ENCODE measurements at regions not wholly inside any gene's neighbourhood (a gene's known extent, or its start where the extent isn't known, plus 50 kb on each side); places are given as distances from the start of the nearest gene placed in this dataset.

GRCh38 chr12:132389526-132390286, 60.3 kb upstream of the GALNT9 start:
- Histone ChIP-seq H3K36me3 (ENCODE audit: control insufficient read depth, insufficient read depth, low read length) (no peaks in the 10 kb centered on the region), H3K27me3 (ENCODE audit: control insufficient read depth, insufficient read depth, low read length) (peaks cover 42% of the 10 kb centered on the region), H3K4me3 (ENCODE audit: low read depth, low read length) (no peak overlapping the region)
- DNase-seq (ENCODE audit: low read depth): no peak
- no peak for TF ChIP-seq CTCF (IDR thresholded peaks at IDR 0.05; ENCODE audit: insufficient read depth, low read length, poor library complexity, severe bottlenecking)

DNA sequence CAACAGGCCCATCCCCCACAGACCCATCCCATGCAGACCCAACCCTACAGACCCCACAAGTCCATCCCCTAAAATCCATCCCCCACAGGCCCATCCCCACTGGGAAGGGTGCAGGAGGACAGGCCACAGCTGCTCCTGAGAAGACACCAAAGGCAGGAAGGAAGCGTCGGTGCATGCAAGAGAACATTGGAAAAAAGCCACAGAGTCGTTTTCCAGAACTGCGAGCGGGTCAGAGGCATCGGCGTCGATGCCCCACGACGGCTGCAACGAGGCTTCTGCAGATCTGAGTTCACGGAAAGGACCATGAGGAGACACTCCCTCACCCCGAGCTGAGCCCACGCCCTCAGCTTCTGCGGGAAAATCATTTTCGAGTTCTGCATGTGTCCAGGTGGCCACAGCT, 59.6 kb upstream of the GALNT9 start:
- no peak overlapping the region for H3K4me3 ChIP-seq (ENCODE audit: low read depth, low read length)
- no peaks in the 10 kb centered on the region for H3K36me3 ChIP-seq (ENCODE audit: control insufficient read depth, insufficient read depth, low read length)
- H3K27me3 ChIP-seq (ENCODE audit: control insufficient read depth, insufficient read depth, low read length): peaks cover 42% of the 10 kb centered on the region
- no peak for TF ChIP-seq CTCF (IDR thresholded peaks at IDR 0.05; ENCODE audit: insufficient read depth, low read length, poor library complexity, severe bottlenecking)
- no peak for DNase-seq (ENCODE audit: low read depth)

- TF ChIP-seq CTCF (IDR thresholded peaks at IDR 0.05; ENCODE audit: insufficient read depth, low read length, poor library complexity, severe bottlenecking): no peak
These were observed 59.1 kb upstream of the GALNT9 start for GRCh38 chr12:132388379-132389015.

DNA sequence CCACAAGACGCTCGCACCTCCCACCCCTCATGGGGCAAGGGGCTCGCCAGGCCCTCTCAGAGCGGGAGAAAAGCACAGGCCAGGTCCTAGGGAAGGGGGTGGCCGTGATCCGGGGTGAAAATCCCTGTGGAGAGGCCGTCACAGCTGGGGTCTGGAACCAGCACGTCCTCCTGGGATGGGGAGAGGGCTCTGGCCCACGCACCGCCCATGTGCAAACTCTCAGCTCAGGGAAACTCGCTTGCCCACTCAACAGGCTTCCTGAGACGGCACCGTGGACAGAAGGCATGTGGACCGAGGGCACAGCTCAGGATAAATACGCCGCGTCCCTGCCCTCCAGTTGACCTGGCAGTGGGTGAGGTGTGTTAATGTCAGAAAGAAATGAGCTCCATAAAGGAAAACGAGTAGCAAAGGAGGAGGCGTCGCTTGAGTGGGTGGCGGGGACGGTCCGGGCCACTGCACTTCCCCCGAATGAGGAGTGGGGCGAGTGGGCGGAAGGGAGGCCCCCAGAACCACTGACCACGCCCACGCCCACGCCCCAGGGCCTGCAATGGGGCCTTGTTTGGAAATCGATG, 57.6 kb upstream of the GALNT9 start:
- Histone ChIP-seq H3K36me3 (ENCODE audit: control insufficient read depth, insufficient read depth, low read length) (no peaks in the 10 kb centered on the region), H3K4me3 (ENCODE audit: low read depth, low read length) (no peak overlapping the region), H3K27me3 (ENCODE audit: control insufficient read depth, insufficient read depth, low read length) (peaks cover 51% of the 10 kb centered on the region)
- DNase-seq (ENCODE audit: low read depth): no peak
- no peak for TF ChIP-seq CTCF (IDR thresholded peaks at IDR 0.05; ENCODE audit: insufficient read depth, low read length, poor library complexity, severe bottlenecking)

More at GRCh38 chr12:132388379-132389015, 59.1 kb upstream of the GALNT9 start:
- DNase-seq (ENCODE audit: low read depth): no peak
- no peaks in the 10 kb centered on the region for H3K36me3 ChIP-seq (ENCODE audit: control insufficient read depth, insufficient read depth, low read length)
- peaks cover 44% of the 10 kb centered on the region for H3K27me3 ChIP-seq (ENCODE audit: control insufficient read depth, insufficient read depth, low read length)
- no peak overlapping the region for H3K4me3 ChIP-seq (ENCODE audit: low read depth, low read length)

- no peaks in the 10 kb centered on the region for H3K36me3 ChIP-seq (ENCODE audit: control insufficient read depth, insufficient read depth, low read length)
- no peak for DNase-seq (ENCODE audit: low read depth)
- H3K27me3 ChIP-seq (ENCODE audit: control insufficient read depth, insufficient read depth, low read length): peaks cover 55% of the 10 kb centered on the region
- TF ChIP-seq CTCF (IDR thresholded peaks at IDR 0.05; ENCODE audit: insufficient read depth, low read length, poor library complexity, severe bottlenecking): no peak
- no peak overlapping the region for H3K4me3 ChIP-seq (ENCODE audit: low read depth, low read length)
These were observed 56.7 kb upstream of the GALNT9 start for GRCh38 chr12:132385923-132386751.

Measured in kidney epithelial cell (primary cell).